A673 (cell line): ENCODE measurements at regions not wholly inside any gene's neighbourhood (a gene's known extent, or its start where the extent isn't known, plus 50 kb on each side); places are given as distances from the start of the nearest gene placed in this dataset.

Source experiments
- BruUV-seq: library from RNA; stranded (reverse); fragments of 400-500 nt; replicated peaks from 2 replicates; lab custom pipeline; 2021; lab: Mats Ljungman, UMichigan
- CTCF ChIA-PET: fragments of 300-600 bp; sonication (Branson Sonifier 250); formaldehyde crosslinking; loops from one replicate; lab custom pipeline; 2022; ENCODE audit warnings: antibody characterized with exemption; lab: Charles Lee
- POLR2A ChIA-PET: fragments of 300-600 bp; sonication (Branson Sonifier 250); formaldehyde crosslinking; loops from one replicate; lab custom pipeline; 2022; ENCODE audit warnings: antibody characterized with exemption; ENCODE audit not compliant: low non-redundant PET; lab: Charles Lee
- DNase-seq: peaks from one replicate; pipeline ENCODE4 v3.0.0-alpha.2; 2015; ENCODE audit warnings: low spot score
- H3K27ac ChIP-seq: fragments of 200-600 bp; sonication (generic); 2 replicates; pipeline ENCODE4 v1.5.1; 2016; ENCODE audit warnings: mixed run types, low read depth, mild to moderate bottlenecking, mixed read lengths, antibody characterized with exemption, low read length; ENCODE audit not compliant: poor library complexity, severe bottlenecking
- H3K27me3 ChIP-seq: fragments of 200-600 bp; sonication (generic); replicated peaks from 2 replicates; pipeline ENCODE4 v1.6.1; 2017; ENCODE audit warnings: mixed run types, low read depth, mild to moderate bottlenecking, mixed read lengths, antibody characterized with exemption, low read length; ENCODE audit not compliant: insufficient read depth, poor library complexity
- H3K36me3 ChIP-seq: fragments of 200-600 bp; sonication (generic); 2 replicates; pipeline ENCODE4 v1.6.1; 2016; ENCODE audit warnings: mixed run types, mild to moderate bottlenecking, mixed read lengths, antibody characterized with exemption, low read length; ENCODE audit not compliant: insufficient read depth, poor library complexity, severe bottlenecking
- H3K4me1 ChIP-seq: fragments of 200-600 bp; sonication (generic); 2 replicates; pipeline ENCODE4 v1.6.1; 2017; ENCODE audit warnings: mixed run types, mild to moderate bottlenecking, mixed read lengths, antibody characterized with exemption, low read length; ENCODE audit not compliant: insufficient read depth, poor library complexity, severe bottlenecking
- H3K4me3 ChIP-seq: fragments of 200-600 bp; sonication (generic); 2 replicates; pipeline ENCODE4 v1.5.1; 2016; ENCODE audit warnings: low read depth, mixed run types, mild to moderate bottlenecking, mixed read lengths, low read length; ENCODE audit not compliant: poor library complexity, severe bottlenecking
- H3K9me3 ChIP-seq: fragments of 200-600 bp; sonication (generic); 2 replicates; pipeline ENCODE4 v1.6.1; 2016; ENCODE audit warnings: mixed run types, low read depth, mild to moderate bottlenecking, mixed read lengths, antibody characterized with exemption, low read length; ENCODE audit not compliant: poor library complexity, severe bottlenecking
- CTCF ChIP-seq: fragments of 300-800, 200-600 bp; sonication (generic); conservative IDR thresholded peaks from 2 replicates; pipeline ENCODE4 v1.5.1; 2017; ENCODE audit warnings: low read depth, mild to moderate bottlenecking, antibody characterized with exemption, low read length, moderate library complexity, mixed read lengths
- EZH2 ChIP-seq: fragments of 200-600 bp; sonication (generic); IDR thresholded peaks from 2 replicates; pipeline ENCODE4 v1.6.1; 2017; ENCODE audit warnings: borderline replicate concordance, low read depth, mild to moderate bottlenecking, mixed read lengths, antibody characterized with exemption, low read length; ENCODE audit not compliant: poor library complexity, severe bottlenecking
- intact Hi-C: fragments of 100-400 bp; cut with micrococcal nuclease; formaldehyde crosslinking; loops from one replicate; pipeline ENCODE4 v1.10.0; 2022; ENCODE audit not compliant: unreplicated experiment

- Histone ChIP-seq H3K27me3 (no peaks in the 10 kb centered on the region), H3K36me3 (no peaks in the 10 kb centered on the region), H3K9me3 (no peaks in the 10 kb centered on the region), H3K27ac (no peak overlapping the region), H3K4me1 (no peaks in the 10 kb centered on the region), H3K4me3 (no peak overlapping the region)
- ChIA-PET CTCF (no interaction called here), POLR2A (no interaction called here)
- BruUV-seq = no TSS peak
- TF ChIP-seq CTCF (no peak), EZH2 (no peak)
- intact Hi-C loops = no loop called here
- DNase-seq = no peak
Observed at GRCh38 chr4:138014590-138015288, 227.4 kb downstream of the SLC7A11 start.

- ChIA-PET POLR2A (no interaction called here), CTCF (no interaction called here)
- intact Hi-C loops = no loop called here
- Histone ChIP-seq H3K27ac (no peak overlapping the region), H3K9me3 (no peaks in the 10 kb centered on the region), H3K27me3 (no peaks in the 10 kb centered on the region), H3K4me3 (no peak overlapping the region), H3K4me1 (no peaks in the 10 kb centered on the region), H3K36me3 (no peaks in the 10 kb centered on the region)
- DNase-seq = no peak
- TF ChIP-seq EZH2 = no peak
- TF ChIP-seq CTCF = no peak
- BruUV-seq = no TSS peak
Observed at GRCh38 chr4:138013625-138014024, 228.5 kb downstream of the SLC7A11 start.

GRCh38 chr4:138010639-138011038 lies 231.5 kb downstream of the SLC7A11 start:
- ChIA-PET POLR2A (interaction anchor here (0.7 kb wide), 1 partner anchor 40 kb away, joined by 3 read pairs; no protein-coding TSS in a partner anchor), CTCF (interaction anchor here (0.7 kb wide), 1 partner anchor 502 kb away, joined by 4 read pairs; no protein-coding TSS in a partner anchor)
- TF ChIP-seq EZH2 = no peak
- TF ChIP-seq CTCF = no peak

More at GRCh38 chr4:138010639-138011038, 231.5 kb downstream of the SLC7A11 start:
- H3K36me3 ChIP-seq = no peaks in the 10 kb centered on the region
- H3K4me1 ChIP-seq = no peaks in the 10 kb centered on the region
- no peaks in the 10 kb centered on the region for H3K9me3 ChIP-seq
- DNase-seq = no peak
- BruUV-seq = no TSS peak
- no peaks in the 10 kb centered on the region for H3K27me3 ChIP-seq
- H3K4me3 ChIP-seq = no peak overlapping the region
- intact Hi-C loops = no loop called here
- H3K27ac ChIP-seq = no peak overlapping the region
